ENCODE measurements at regions not wholly inside any gene's neighbourhood (a gene's known extent, or its start where the extent isn't known, plus 50 kb on each side); places are given as distances from the start of the nearest gene placed in this dataset.

DNA sequence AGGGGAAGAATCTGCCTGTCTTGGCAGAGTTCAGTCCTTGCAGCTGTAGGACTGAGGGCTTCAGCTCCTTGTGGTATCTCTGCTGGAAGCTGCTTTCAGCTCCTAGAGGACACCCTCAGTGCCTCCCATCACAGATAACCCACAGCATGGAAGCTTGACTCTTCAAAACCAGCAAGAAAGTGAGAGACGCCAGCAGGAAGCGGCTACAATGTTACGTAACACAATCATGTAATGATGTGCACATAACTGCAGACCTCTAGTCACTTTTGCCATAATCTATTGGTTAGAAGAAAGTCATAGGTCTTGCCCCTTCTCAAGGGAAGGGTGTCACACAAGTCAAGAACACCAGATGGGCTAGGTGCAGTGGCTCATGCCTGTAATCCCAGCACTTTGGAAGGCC is 69.1 kb upstream of the AFF3 start:
- TF ChIP-seq POLR2A (IDR thresholded peaks at IDR 0.05), result no peak
- TF ChIP-seq, protein P1, sequence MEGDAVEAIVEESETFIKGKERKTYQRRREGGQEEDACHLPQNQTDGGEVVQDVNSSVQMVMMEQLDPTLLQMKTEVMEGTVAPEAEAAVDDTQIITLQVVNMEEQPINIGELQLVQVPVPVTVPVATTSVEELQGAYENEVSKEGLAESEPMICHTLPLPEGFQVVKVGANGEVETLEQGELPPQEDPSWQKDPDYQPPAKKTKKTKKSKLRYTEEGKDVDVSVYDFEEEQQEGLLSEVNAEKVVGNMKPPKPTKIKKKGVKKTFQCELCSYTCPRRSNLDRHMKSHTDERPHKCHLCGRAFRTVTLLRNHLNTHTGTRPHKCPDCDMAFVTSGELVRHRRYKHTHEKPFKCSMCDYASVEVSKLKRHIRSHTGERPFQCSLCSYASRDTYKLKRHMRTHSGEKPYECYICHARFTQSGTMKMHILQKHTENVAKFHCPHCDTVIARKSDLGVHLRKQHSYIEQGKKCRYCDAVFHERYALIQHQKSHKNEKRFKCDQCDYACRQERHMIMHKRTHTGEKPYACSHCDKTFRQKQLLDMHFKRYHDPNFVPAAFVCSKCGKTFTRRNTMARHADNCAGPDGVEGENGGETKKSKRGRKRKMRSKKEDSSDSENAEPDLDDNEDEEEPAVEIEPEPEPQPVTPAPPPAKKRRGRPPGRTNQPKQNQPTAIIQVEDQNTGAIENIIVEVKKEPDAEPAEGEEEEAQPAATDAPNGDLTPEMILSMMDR (IDR thresholded peaks at IDR 0.05), result no peak
